ENCODE measurements at regions not wholly inside any gene's neighbourhood (a gene's known extent, or its start where the extent isn't known, plus 50 kb on each side); places are given as distances from the start of the nearest gene placed in this dataset.
"Not testable (repeated sequence)": the region's sequence is repeated elsewhere in the genome, so short reads cannot be mapped to it uniquely, and the experiment has no call there.

DNA sequence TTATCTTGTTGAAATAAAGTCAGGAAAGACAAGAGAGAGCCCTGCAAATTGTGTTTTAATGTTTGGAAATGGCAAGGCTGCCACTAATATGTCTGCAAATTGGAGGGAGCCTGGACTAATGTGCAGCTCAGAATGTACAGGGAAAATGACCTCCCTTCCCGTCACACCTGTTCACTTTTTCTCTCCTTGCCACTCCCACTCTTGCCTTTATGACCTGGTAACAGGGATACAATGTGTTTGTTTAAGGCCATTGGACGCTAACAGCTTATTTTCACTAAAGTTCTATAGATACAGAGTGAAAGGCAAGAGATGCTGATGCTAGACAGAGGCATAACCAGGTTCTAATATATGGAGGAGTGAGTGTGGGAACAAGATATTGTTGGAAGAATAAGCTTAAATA lies 203.9 kb downstream of the RAB38 start:
- DNase-seq (ENCODE audit: low read depth in 4 of 4, low spot score in 1 of 4), result no peak

DNA sequence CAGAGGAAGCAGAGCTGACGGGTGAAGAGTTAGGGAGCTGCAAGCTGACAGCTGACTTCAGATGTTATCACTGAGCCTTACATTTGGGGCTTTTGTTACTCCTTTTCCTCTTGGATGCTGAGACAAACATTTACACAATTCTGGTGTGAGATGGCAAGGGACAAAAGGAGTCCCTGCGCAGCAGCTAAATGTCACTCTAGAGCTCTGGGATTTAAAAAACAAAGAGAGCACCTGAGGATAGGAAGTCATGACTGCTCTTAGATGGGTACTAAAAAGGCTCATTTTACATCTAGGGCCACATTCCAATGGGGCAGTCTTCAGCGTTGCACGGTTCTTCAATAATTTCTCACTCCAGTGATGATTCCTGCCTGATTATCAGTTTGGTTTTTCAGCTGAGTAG lies 204.5 kb downstream of the RAB38 start:
- DNase-seq (ENCODE audit: low read depth in 4 of 4, low spot score in 1 of 4), result no peak

DNA sequence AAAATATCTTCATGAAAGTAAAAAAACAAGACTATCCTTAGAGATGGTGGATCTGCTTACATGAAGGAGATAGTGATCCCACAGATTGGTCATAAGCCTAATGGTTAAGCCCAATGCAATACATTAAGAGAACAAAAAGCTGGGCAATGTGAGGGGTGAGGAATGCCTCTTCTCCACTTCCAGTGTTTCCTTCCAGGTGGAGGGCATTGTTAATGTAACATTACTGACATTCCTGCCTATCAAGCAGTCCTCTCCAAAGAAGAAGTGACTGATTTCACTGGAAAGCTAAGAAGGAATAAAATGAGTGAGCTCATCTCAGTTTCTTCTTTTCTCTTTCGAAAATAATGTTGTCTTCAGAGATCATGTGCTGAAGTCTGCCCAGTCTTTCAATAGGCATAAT lies 207.8 kb downstream of the RAB38 start:
- no peak for DNase-seq (ENCODE audit: low read depth in 4 of 4, low spot score in 1 of 4)

DNA sequence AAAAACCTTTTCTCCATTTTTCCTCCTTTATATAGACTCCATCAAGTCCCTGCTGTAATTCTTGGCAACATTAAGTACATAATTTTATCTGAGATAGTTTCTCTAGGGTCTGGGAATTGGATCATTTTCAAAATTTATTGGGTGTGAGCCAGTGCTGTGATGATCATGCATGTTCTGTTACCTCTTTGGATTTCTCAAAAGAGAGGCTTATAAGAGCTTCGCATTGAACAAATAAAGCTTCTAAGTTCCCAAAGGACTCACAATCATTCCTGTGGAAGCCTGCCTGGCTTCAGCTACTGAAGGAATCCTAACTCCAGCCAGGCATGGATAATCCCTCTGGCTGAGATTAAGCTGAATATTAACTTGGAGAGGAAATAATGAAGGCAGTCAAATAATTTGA lies 208.5 kb downstream of the RAB38 start:
- no peak for DNase-seq (ENCODE audit: low read depth in 4 of 4, low spot score in 1 of 4)

DNA sequence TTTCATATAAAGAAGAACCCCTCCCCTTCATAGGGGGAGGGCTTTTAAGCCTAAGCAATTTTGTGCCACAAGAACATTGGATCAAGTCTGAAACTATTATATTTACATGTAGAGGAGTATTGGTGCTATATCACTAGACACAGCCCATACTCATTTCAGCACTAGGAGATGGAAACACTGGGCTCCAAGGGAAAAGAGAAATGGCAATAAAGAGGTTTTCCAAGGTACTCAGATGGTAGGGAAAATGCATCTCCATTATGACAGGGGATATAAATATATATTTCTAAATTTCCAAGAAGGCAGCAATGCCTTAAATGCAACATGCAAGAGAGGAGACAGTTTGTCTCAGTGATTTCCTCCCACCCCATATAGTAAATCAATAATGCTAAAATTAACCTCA lies 209.0 kb downstream of the RAB38 start:
- DNase-seq (ENCODE audit: low read depth in 4 of 4, low spot score in 1 of 4), result no peak

DNA sequence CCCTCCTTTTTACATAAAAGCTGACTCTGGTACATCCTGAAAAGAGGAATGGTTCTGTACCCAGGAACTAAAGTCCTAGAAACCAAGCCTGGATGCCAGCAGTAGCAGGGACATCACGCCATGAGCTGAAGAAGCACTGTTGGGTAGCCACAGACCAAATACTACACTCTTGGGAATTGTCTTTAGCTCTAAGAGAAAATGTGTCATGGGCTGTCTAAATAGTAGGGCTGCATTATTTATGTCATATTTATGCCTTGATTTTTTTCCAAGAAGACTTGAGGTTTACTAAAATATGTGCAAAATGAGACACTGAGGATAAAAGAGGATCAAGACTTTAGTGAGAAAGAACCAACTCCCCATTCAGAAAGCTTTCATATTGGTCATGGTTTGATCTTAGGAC lies 213.6 kb downstream of the RAB38 start:
- no peak for DNase-seq (ENCODE audit: low read depth in 4 of 4, low spot score in 1 of 4)

DNA sequence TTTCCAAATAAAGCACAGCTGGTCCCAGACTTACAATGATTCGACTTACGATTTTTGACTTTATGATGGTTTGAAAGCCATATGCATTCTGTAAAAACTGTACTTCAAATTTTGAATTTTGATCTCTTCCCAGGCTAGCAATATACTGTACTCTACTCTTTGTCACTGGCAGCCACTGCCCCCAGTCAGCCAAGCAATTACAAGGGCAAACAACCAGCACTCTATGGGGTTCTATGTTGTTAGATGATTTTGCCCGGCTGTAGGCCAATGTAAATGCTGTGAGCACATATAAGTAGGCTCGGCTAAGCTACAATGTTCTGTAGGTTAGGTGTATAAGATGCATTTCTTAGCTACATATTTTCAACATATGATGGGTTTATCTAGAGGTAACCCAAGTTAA lies 217.3 kb downstream of the RAB38 start:
- no peak for DNase-seq (ENCODE audit: low read depth in 4 of 4, low spot score in 1 of 4)

DNA sequence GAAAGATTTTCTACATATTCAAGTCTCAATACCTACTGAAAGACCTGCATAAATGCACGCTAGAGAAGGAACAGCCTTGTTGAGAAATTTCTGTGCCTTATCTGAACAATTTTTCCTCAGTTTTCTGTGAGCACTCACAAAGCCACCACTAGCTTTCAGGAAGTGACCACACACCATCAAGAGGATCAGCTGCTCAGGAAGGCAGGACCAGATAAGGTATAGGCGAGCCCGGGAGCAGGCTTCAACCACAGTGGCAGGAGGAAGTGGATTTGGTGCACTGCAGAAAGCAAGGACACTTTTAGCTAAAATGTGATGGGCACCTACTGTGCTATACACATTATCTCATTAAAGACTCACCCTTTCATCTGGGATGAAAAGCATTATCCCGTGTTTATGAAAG lies 220.8 kb downstream of the RAB38 start:
- DNase-seq (ENCODE audit: low read depth in 4 of 4, low spot score in 1 of 4), result no peak

DNA sequence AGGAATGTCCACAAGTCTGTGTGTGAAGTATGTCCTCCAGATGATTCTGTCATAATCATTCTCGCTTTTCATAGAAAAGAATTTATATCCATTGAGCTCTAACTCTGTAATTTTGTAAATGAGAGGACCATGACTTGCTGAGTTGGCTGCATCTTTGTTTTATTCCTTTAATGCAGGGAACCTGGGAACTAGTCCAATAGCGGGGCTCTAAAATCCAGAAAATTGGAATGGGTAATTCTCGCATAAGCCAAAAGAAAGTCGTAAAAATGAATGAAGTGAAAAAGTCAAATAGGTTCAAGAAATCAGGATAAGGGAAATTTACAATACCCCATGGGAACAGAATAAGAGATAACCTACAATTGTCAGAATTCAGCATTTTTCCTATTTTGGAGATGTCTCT lies 232.5 kb downstream of the RAB38 start:
- no peak for DNase-seq (ENCODE audit: low read depth in 4 of 4, low spot score in 1 of 4)

DNA sequence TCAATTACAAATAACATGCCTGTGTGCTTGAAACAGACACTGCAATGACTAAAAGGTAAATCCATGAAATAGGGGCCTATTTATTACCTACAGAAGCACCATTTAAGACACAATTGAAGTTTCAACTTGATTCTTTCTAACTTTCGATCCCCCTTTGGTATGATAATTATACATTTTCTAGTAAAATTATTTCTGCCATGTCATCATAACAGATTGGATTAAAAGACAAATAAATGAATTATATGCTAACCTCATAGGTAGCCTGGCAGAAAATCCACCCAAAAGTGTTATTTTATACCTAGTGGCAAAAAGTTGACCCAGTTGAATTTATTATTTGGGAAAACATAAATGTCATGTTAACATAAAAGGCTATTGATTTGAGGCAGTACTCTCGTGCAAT lies 241.1 kb downstream of the RAB38 start:
- DNase-seq (ENCODE audit: low read depth in 4 of 4, low spot score in 1 of 4), result no peak

DNA sequence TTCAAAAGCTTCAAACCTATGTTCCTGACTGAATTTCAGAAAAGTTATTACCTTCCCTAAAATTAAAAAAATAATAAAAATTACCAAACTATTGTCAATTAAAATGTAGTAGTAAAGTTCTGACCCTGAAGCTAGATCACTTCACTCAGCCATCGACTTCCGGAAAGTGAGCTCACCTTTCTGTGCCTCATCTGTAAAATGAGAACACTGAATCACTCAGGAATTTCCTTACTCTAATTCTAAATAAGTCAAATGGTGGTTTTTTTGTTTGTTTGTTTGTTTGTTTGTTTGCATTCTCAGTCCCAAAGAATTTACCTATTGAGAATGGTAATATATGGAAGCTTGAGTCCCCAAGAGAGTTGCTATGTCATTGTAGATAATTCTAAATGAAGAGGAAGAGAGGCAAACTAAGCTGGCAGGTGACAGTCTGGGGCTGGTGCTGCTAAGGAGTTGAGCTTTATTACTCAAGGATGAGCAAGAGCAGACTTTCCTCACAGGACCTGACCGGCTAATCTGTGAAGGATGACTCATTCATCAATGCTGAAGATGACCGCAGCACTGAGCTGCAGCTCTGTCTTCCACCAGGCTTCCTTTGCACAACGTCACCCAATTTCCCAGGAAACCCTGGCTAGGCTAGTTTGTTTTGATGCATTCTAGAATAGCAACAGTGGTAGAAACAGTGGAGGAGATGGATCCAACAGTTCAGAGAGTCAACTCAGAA lies 248.8 kb downstream of the RAB38 start:
- DNase-seq (ENCODE audit: low read depth in 4 of 4, low spot score in 1 of 4), result no peak

DNA sequence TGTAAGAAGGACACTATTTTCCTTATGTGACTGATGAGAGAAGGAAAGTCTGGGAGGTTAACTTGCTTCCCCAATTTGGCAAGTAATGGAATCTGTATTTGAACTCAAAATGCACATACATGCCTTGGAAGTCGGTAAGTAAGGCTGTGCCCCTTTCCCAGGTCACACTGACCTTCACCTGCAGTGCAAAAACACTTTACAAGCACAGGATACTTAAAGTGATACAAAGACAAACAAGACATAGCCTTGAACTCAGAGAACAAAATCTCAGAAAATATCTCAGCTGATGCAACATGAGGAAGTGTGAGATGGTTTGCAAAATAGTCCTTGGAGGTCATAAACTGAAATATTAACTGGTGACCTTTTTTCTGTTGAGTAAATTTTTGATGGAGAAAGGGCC lies 251.1 kb downstream of the RAB38 start:
- no peak for DNase-seq (ENCODE audit: low read depth in 4 of 4, low spot score in 1 of 4)

DNA sequence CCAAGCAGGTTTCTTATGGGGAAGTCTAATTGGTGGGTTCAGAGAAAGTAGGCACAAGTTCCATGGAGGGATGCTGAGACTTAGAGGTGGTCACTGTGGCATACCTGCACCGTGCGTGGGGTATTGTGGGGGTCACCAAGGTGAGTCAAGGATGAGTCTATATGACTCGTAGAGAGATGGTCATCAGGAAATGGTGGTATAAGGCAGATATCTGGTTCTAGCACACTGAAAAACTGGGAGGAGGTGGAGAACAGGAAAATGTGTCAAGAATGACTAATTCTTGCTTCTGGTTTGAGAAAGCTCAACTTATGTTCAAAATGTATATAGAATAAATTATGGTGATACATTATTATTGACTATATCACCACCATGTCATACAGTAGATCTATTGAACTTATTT lies 258.1 kb downstream of the RAB38 start:
- no peak for DNase-seq (ENCODE audit: low read depth in 4 of 4, low spot score in 1 of 4)

DNA sequence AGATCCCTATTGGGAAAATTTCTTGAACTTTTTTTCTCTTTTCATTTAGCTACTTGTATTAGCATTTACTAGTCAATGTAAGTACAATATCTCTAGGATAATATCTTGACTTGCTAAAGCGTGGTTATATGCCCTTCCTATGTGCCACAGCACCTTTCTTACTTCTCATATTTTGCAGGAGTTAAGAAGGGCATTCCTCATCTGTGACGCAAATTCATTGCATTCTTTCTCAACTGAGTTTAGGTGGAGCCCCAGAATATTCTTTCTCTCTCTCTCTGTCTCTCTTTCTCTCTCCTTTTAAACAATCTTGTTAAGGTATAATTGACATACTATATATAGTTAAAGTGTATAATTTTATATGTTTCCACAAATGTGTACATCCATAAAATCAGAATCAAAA lies 266.1 kb downstream of the RAB38 start:
- DNase-seq (ENCODE audit: low read depth in 4 of 4, low spot score in 1 of 4), result no peak

DNA sequence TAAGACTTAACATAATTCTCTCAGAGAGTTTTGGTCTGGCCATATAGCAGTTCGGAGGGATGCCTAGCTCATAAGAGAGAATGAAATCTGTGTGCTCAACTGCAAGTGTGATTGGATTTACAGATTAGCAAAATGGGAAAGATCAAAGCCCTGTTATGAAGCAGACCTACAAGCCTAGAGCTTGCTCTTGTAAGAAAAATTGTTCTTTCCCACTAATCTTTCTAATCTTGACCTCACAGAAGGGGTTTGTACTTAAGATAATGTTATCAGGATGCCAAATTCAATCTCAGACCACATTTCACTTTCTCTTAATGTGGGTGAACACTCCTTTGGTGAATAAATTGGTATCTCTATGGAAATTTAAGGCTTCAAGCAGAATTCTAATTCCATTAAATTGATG lies 267.2 kb downstream of the RAB38 start:
- no peak for DNase-seq (ENCODE audit: low read depth in 4 of 4, low spot score in 1 of 4)

DNA sequence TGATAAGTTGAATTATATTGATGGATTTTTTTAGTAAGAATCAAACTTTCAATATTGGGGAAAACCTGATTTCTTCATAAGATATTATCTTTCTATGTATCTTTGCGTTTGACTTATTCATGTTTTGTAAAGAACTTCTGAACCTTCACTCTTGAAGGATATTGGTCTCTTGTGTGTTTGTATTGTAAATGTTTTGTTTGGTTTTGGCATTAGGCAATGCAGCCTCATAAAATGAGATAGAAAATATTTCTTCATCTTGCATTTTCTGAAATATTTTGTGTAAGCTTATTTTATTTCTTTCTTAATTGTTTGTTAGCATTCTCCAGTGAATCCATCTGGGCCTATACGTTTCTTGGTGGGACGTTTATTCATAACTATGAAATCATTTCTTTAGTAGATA lies 271.9 kb downstream of the RAB38 start:
- DNase-seq (ENCODE audit: low read depth in 4 of 4, low spot score in 1 of 4), result no peak

DNA sequence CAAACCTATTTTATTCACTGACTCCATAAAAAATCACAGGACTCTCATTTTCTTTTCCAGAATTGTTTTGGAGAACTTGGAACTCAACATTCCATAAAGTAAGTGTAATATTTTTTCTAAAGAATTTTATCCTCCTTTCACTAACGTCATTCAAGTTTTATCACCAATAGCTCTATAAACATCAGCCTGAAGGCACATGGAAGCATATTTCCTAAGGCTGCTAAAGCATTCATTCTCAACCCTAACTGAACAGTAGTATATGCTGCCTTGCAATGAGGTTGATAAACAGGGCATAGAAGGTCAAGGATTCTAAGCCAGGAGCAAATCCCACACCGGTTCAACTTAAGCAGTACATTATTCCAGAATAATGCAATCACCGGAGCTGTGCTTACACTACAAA lies 273.9 kb downstream of the RAB38 start:
- no peak for DNase-seq (ENCODE audit: low read depth in 4 of 4, low spot score in 1 of 4)

DNA sequence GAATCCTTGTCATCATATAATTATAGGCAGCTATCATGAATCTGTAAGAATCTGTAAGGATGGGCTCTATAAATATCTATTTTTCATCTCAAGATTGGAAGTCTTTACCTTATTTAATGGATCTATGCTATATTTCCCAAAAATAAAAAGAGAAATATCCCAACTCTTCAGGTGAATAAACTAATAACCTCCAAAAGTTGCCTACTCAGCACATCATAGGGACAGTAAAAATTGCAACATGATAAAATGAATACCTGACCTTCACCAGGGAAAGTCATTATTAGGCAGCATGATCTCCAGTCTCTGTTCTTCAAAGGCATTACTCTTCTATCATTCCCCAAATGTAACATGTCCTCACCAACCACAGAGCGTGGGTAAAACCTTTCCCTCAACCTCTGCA lies 277.3 kb downstream of the RAB38 start:
- DNase-seq (ENCODE audit: low read depth in 4 of 4, low spot score in 1 of 4), result no peak

DNA sequence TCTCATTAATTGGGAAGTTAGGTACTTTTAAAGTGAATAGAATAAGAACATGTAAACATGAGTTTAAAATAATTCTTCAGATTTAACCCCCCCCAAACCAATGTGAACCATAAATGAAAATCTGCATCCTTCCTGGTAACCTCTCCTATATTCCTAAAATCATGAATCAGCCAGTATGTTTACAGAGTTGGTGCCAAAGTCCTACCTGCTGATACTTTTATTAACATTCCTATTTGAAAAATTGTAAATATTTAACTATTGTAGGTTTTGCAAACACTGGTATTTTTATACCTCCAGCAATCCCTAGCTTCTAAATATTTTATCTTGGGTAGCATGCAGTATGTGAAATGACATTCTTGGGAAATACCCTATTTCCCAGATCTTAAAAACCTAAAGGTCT lies 278.2 kb downstream of the RAB38 start:
- DNase-seq (ENCODE audit: low read depth in 4 of 4, low spot score in 1 of 4), result no peak

DNA sequence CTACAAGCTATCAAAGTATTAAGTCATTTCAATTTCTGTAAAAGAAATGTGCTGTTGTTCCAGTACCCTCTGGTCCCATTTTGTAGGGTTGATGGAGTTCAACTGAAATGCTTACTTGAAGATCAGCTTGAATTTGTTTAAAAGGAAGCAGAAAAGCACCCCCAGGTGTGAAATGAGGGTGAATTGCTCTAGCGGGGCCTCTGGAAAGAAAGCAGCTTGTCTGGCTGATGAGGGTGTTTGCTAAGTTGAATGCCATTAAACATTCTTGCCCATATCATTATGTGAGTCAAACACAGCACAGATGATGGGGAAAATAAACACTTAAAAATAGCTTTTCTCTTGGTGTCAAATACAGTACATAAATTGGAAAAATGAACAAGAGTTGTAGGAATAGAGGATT lies 280.3 kb downstream of the RAB38 start:
- DNase-seq (ENCODE audit: low read depth in 4 of 4, low spot score in 1 of 4), result no peak

DNA sequence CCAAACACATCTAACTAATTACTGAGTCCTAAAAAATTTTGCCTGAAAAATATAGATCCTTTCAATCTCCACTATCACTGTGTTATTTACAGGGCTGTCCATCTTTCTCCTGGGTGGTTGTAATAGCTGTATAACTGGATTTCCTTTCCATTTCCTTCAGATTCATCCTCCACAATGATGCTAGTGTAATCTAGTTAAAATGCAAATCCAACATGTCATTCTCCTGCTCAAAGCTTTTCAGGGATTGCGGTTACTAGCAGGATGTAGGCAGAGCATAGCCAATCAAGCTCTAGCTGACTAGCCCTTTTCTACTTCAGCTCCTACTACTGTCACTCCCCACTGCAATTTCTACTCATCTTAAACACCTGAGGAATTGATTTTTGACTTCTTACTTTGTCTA lies 283.0 kb downstream of the RAB38 start:
- no peak for DNase-seq (ENCODE audit: low read depth in 4 of 4, low spot score in 1 of 4)

DNA sequence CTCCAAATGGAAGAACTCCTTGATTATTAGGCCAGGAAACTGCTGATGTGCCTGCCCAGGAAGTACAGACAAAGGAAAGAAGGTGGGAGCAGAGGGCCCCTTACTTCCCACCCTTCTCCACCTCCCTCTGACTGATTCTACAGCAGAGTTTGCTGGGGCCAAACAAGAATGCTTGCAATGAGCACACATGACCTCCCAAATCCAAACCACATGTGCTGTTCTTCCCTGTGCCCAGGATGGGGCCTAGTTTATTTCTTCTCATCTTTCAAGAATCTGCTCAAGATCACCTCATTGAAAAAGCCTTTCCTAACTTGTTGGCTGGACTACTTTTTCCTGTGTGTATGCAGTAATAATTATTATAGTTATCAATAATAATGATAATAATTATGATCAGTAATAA lies 286.1 kb downstream of the RAB38 start:
- no peak for DNase-seq (ENCODE audit: low read depth in 4 of 4, low spot score in 1 of 4)

DNA sequence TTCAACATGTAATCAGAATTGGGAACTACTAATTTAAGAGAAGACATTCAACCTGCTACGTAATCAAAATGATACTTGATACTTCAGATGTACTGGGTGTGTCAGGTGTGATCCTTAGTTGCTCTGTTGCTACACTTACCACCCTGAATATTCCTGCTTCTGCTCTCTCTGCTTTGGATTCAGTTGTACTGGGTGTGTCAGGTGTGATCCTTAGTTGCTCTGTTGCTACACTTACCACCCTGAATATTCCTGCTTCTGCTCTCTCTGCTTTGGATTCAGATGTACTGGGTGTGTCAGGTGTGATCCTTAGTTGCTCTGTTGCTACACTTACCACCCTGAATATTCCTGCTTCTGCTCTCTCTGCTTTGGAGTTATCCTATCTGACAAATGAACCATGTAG lies 290.2 kb downstream of the RAB38 start:
- DNase-seq (ENCODE audit: low read depth in 4 of 4, low spot score in 1 of 4), result not testable (repeated sequence)

DNA sequence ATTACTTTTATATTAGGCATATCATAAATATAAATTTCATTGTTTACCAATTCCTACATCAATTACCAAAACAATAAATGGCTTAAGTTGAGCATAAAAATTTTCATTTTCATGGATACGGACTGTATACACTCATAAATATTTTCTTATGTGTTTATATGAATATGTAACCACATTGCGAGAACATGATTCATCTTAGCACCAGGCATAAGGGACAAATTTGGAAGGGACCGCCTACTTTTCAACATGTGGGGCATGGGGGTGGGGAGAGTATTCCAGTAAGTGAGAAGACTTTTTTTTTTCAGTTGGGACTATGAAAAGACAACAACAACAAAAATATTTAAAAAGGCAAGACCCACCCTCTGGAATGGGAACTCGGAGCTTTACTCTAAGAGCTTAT lies 296.1 kb downstream of the RAB38 start:
- no peak for DNase-seq (ENCODE audit: low read depth in 4 of 4, low spot score in 1 of 4)
